NB4 (cell line): ENCODE measurements at regions not wholly inside any gene's neighbourhood (a gene's known extent, or its start where the extent isn't known, plus 50 kb on each side); places are given as distances from the start of the nearest gene placed in this dataset.

ENCODE experiments used
- POLR2A ChIP-seq: IDR thresholded peaks from 2 replicates; pipeline ENCODE4 v1.6.1; 2011; ENCODE audit warnings: mild to moderate bottlenecking; ENCODE audit not compliant: insufficient read length; ENCODE audit errors: extremely low read depth
- TF ChIP-seq, protein P1 (sequence below): IDR thresholded peaks from one replicate; pipeline ENCODE4 v1.5.1; 2012; ENCODE audit warnings: low read depth, low read length

DNA sequence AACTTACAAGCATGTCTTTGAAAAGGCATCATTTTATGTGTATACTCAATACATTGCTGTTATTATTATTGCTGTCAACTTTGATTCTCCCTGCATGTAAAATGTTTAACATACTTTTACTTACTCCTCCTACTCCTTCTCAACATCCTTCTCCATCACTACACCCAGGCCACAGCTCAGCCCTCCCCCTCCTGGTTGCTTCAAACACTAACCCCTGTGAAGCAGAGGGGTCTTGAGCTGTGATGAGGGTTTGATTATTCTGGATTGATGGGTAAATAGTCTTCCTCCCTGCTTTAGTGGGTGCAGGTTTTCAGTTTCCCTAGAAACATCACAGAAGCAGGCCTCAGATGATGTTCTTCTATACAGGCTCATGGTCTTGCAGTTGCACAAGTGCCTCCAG is 221.0 kb downstream of the OSR1 start:
- TF ChIP-seq, protein P1, sequence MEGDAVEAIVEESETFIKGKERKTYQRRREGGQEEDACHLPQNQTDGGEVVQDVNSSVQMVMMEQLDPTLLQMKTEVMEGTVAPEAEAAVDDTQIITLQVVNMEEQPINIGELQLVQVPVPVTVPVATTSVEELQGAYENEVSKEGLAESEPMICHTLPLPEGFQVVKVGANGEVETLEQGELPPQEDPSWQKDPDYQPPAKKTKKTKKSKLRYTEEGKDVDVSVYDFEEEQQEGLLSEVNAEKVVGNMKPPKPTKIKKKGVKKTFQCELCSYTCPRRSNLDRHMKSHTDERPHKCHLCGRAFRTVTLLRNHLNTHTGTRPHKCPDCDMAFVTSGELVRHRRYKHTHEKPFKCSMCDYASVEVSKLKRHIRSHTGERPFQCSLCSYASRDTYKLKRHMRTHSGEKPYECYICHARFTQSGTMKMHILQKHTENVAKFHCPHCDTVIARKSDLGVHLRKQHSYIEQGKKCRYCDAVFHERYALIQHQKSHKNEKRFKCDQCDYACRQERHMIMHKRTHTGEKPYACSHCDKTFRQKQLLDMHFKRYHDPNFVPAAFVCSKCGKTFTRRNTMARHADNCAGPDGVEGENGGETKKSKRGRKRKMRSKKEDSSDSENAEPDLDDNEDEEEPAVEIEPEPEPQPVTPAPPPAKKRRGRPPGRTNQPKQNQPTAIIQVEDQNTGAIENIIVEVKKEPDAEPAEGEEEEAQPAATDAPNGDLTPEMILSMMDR, result no peak
- TF ChIP-seq POLR2A, result no peak
